Right lobe of liver (tissue), 4 donors: ENCODE measurements at regions not wholly inside any gene's neighbourhood (a gene's known extent, or its start where the extent isn't known, plus 50 kb on each side); places are given as distances from the start of the nearest gene placed in this dataset.

Source experiments
- CTCF ChIP-seq, 4 donors: fragments of 200-600 bp in 3 of 4; fragments of 450-650 bp in 1 of 4; IDR thresholded peaks; one replicate each; pipeline versions ENCODE4 v1.5.1 to v1.8.0; 2016 to 2022; ENCODE audit warnings: antibody characterized with exemption in 4 of 4, mild to moderate bottlenecking in 2 of 4
- POLR2A ChIP-seq: fragments of 450-650 bp; IDR thresholded peaks from one replicate; pipeline ENCODE4 v1.6.1; 2017; ENCODE audit warnings: antibody characterized with exemption, mild to moderate bottlenecking
- donor health status: DM: no; HTN: no; CAD: no.
- donor health status: DM: no; HTN: no; CAD: no.
- donor health status: DM: no; HTN: yes; CAD: no.

GRCh38 chr14:105745433-105746123 is 219.2 kb downstream of the TMEM121 start:
- TF ChIP-seq POLR2A: no peak
- TF ChIP-seq CTCF (IDR thresholded peaks at IDR 0.05): no peak
